CD8-positive, alpha-beta memory T cell (primary cell): ENCODE measurements at regions not wholly inside any gene's neighbourhood (a gene's known extent, or its start where the extent isn't known, plus 50 kb on each side); places are given as distances from the start of the nearest gene placed in this dataset.

Source experiments
- CTCF ChIA-PET: fragments of 350-600 bp; sonication (Branson Sonifier 250); formaldehyde crosslinking; loops from one replicate; lab custom pipeline; 2021; ENCODE audit warnings: antibody characterized with exemption; lab: Charles Lee
- POLR2A ChIA-PET: fragments of 350-600 bp; sonication (Branson Sonifier 250); formaldehyde crosslinking; loops from one replicate; lab custom pipeline; 2021; ENCODE audit warnings: antibody characterized with exemption; lab: Charles Lee
- DNase-seq, 5 donors: peaks; one replicate each; pipeline versions ENCODE4 v3.0.0 to v3.0.0-alpha.2; 2020 to 2022; ENCODE audit warnings: mixed read lengths in 1 of 5
- H3K27ac ChIP-seq: one replicate; pipeline ENCODE4 v1.7.0; 2013; ENCODE audit warnings: low read depth, mild to moderate bottlenecking, low read length, moderate library complexity
- H3K27me3 ChIP-seq: 2 replicates; pipeline ENCODE4 v1.7.0; 2013; ENCODE audit warnings: low read length, mild to moderate bottlenecking; ENCODE audit not compliant: insufficient read depth, poor library complexity, severe bottlenecking
- H3K36me3 ChIP-seq: 2 replicates; pipeline ENCODE4 v1.7.0; 2013; ENCODE audit warnings: mild to moderate bottlenecking, low read length, moderate library complexity; ENCODE audit not compliant: insufficient read depth
- H3K4me1 ChIP-seq: 2 replicates; pipeline ENCODE4 v1.7.0; 2013; ENCODE audit warnings: mild to moderate bottlenecking, low read length, moderate library complexity; ENCODE audit not compliant: insufficient read depth
- H3K4me3 ChIP-seq: 2 replicates; pipeline ENCODE4 v1.7.0; 2013; ENCODE audit warnings: mild to moderate bottlenecking, low read length
- H3K9me3 ChIP-seq: 2 replicates; pipeline ENCODE4 v1.7.0; 2013; ENCODE audit warnings: mild to moderate bottlenecking, low read length
- H3K27ac Mint-ChIP-seq, 8 donors: one replicate each; pipeline ENCODE4 v1.8.0; 2020 to 2021; ENCODE audit warnings: mixed read lengths in 8 of 8, mild to moderate bottlenecking in 6 of 8, inconsistent platforms in 3 of 8, moderate library complexity in 3 of 8
- H3K27me3 Mint-ChIP-seq, 2 donors: one replicate each; pipeline ENCODE4 v1.8.0; 2020 to 2021; ENCODE audit warnings: mixed read lengths in 2 of 2, mild to moderate bottlenecking in 1 of 2, moderate library complexity in 1 of 2
- H3K36me3 Mint-ChIP-seq, 3 donors: one replicate each; pipeline ENCODE4 v1.8.0; 2020 to 2021; ENCODE audit warnings: mixed read lengths in 3 of 3, inconsistent platforms in 1 of 3, mild to moderate bottlenecking in 1 of 3
- H3K4me1 Mint-ChIP-seq, 3 donors: one replicate each; pipeline ENCODE4 v1.8.0; 2020 to 2021; ENCODE audit warnings: mixed read lengths in 3 of 3, inconsistent platforms in 1 of 3, mild to moderate bottlenecking in 1 of 3
- H3K4me3 Mint-ChIP-seq, 7 donors: one replicate each; pipeline ENCODE4 v1.8.0; 2020 to 2021; ENCODE audit warnings: mixed read lengths in 7 of 7, mild to moderate bottlenecking in 6 of 7, moderate library complexity in 4 of 7, inconsistent platforms in 2 of 7
- H3K9me3 Mint-ChIP-seq, 5 donors: one replicate each; pipeline ENCODE4 v1.8.0; 2020 to 2022; ENCODE audit warnings: mixed read lengths in 5 of 5, mild to moderate bottlenecking in 3 of 5, moderate library complexity in 2 of 5, inconsistent platforms in 1 of 5

GRCh38 chr11:128193615-128194014, 393.7 kb downstream of the ETS1 start:
- Mint-ChIP-seq H3K27ac (peak overlapping the region in 5 of 8 donors; percentile 12 to 79 (median 38)), H3K4me3 (peak overlapping the region in 2 of 7 donors; percentile 24 to 54), H3K36me3 (no peaks in the 10 kb centered on the region), H3K4me1 (peaks cover 47 to 69% (median 56%) of the 10 kb centered on the region in 3 donors), H3K27me3 (no peaks in the 10 kb centered on the region), H3K9me3 (no peaks in the 10 kb centered on the region)
- DNase-seq: no peak
- H3K4me1 ChIP-seq: peaks cover 46% of the 10 kb centered on the region
- H3K36me3 ChIP-seq: no peaks in the 10 kb centered on the region
- H3K27ac ChIP-seq: no peak overlapping the region
- no peak overlapping the region for H3K4me3 ChIP-seq
- CTCF ChIA-PET: no interaction called here
- H3K27me3 ChIP-seq: no peaks in the 10 kb centered on the region
- POLR2A ChIA-PET: interaction anchor here (1.0 kb wide), 1 partner anchor 329 kb away, joined by 3 read pairs; no protein-coding TSS in a partner anchor
- H3K9me3 ChIP-seq: no peaks in the 10 kb centered on the region

DNA sequence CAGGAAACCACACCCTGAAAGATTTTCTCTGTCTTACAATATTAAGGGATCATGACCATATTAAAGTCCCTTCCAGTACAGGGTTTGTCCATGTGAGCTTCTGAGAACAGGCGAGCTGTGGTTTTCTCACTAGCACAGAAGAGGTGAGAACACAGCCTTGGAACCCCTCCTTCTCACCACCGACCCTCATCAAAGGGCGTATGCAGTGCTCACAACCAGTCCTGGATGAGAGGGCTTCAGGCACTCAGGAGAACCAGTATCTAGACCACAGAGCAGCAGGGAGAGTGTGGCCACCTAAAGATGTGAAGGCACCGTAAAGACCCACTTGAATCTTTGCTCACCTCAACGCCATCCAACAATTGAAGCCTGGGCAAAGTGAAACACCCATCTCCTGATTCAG, 397.0 kb downstream of the ETS1 start:
- Histone ChIP-seq H3K36me3 (no peaks in the 10 kb centered on the region), H3K27me3 (no peaks in the 10 kb centered on the region), H3K27ac (no peak overlapping the region), H3K9me3 (no peaks in the 10 kb centered on the region), H3K4me1 (peaks cover 44% of the 10 kb centered on the region), H3K4me3 (peak overlapping the region; percentile 19)
- Mint-ChIP-seq H3K9me3 (peaks cover 0 to 7% (median 1%) of the 10 kb centered on the region in 5 donors), H3K27me3 (no peaks in the 10 kb centered on the region), H3K36me3 (peaks cover 0 to 11% (median 3%) of the 10 kb centered on the region in 3 donors), H3K4me1 (peaks cover 44 to 61% (median 51%) of the 10 kb centered on the region in 3 donors), H3K27ac (peak overlapping the region; percentile 38 to 96 (median 91)), H3K4me3 (peak overlapping the region; percentile 14 to 87 (median 65))
- DNase-seq: peak in 4 of 5 donors; percentile 16 to 75 (median 53)
- POLR2A ChIA-PET: no interaction called here
- CTCF ChIA-PET: interaction anchor here (0.8 to 1.7 kb wide), 6 partner anchors 16 to 640 kb away, joined by 3 to 11 read pairs (median 4); no protein-coding TSS in a partner anchor

DNA sequence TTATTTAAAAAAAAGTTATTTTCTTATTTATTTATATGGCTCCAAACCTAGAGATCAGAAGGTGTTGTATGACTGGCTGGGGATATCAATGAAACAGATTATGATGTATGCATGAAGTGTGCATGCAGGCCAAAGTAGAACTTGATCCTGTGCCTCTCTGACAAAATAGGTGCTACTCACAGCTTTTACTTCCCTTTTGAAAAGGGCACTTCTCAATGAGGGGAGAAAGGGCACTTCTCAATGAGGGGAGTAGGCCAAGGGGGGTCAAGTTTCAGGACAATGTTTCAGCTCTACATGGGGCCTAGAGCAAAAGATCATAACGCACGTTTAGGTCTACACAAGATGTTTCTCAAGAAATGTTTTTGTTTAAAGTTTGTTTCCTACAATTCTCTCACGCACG, 397.5 kb downstream of the ETS1 start:
- H3K9me3 Mint-ChIP-seq: peaks cover 3 to 11% (median 4%) of the 10 kb centered on the region in 5 donors
- peaks cover 39 to 56% (median 46%) of the 10 kb centered on the region in 3 donors for H3K4me1 Mint-ChIP-seq
- peak overlapping the region; percentile 38 to 96 (median 91) for H3K27ac Mint-ChIP-seq
- Histone ChIP-seq H3K4me3 (peak overlapping the region; percentile 19), H3K4me1 (peaks cover 39% of the 10 kb centered on the region), H3K27ac (no peak overlapping the region), H3K27me3 (no peaks in the 10 kb centered on the region), H3K9me3 (no peaks in the 10 kb centered on the region), H3K36me3 (no peaks in the 10 kb centered on the region)
- DNase-seq: peak in 1 of 5 donors; percentile 4
- H3K27me3 Mint-ChIP-seq: no peaks in the 10 kb centered on the region
- H3K4me3 Mint-ChIP-seq: peak overlapping the region in 6 of 7 donors; percentile 46 to 87 (median 71)
- POLR2A ChIA-PET: no interaction called here
- peaks cover 0 to 16% (median 3%) of the 10 kb centered on the region in 3 donors for H3K36me3 Mint-ChIP-seq
- CTCF ChIA-PET: interaction anchor here (0.6 to 1.7 kb wide), 8 partner anchors 16 to 641 kb away, joined by 3 to 11 read pairs (median 4); no protein-coding TSS in a partner anchor

GRCh38 chr11:128188346-128189004, 398.9 kb downstream of the ETS1 start:
- Histone ChIP-seq H3K4me3 (no peak overlapping the region), H3K4me1 (peaks cover 26% of the 10 kb centered on the region), H3K9me3 (no peaks in the 10 kb centered on the region), H3K27me3 (no peaks in the 10 kb centered on the region), H3K27ac (no peak overlapping the region), H3K36me3 (no peaks in the 10 kb centered on the region)
- peaks cover 4 to 30% (median 7%) of the 10 kb centered on the region in 3 donors for H3K36me3 Mint-ChIP-seq
- H3K9me3 Mint-ChIP-seq: peaks cover 3 to 13% (median 4%) of the 10 kb centered on the region in 5 donors
- H3K27me3 Mint-ChIP-seq: peaks cover 0 to 2% of the 10 kb centered on the region in 2 donors
- peak overlapping the region in 4 of 8 donors; percentile 5 to 79 (median 55) for H3K27ac Mint-ChIP-seq
- H3K4me3 Mint-ChIP-seq: no peak overlapping the region
- DNase-seq: no peak
- POLR2A ChIA-PET: no interaction called here
- CTCF ChIA-PET: interaction anchor here (0.6 kb wide), 1 partner anchor 16 kb away, joined by 3 read pairs; no protein-coding TSS in a partner anchor
- H3K4me1 Mint-ChIP-seq: peaks cover 26 to 43% (median 32%) of the 10 kb centered on the region in 3 donors

DNA sequence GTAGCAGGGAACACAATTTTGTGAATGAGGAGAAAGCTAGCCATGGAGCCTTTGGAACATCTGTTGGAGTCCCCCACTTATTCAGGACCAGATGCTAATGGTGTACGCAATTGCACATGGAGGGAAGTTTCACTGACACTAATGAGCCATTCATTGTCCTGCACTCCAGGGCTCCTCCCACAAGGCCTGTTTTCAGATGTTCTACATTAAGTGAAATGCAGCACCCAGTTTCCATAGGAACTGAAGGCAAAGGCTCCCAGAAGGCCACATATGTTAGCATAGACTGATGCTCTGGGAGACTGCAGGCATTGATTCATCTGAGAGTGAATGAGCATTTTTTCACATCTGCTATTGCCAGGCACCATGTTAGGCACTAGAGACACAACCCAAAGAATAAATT, 399.5 kb downstream of the ETS1 start:
- H3K27ac Mint-ChIP-seq: peak overlapping the region in 5 of 8 donors; percentile 5 to 79 (median 55)
- H3K27ac ChIP-seq: no peak overlapping the region
- peaks cover 20% of the 10 kb centered on the region for H3K4me1 ChIP-seq
- peaks cover 3 to 13% (median 4%) of the 10 kb centered on the region in 5 donors for H3K9me3 Mint-ChIP-seq
- H3K4me3 ChIP-seq: no peak overlapping the region
- no peak overlapping the region for H3K4me3 Mint-ChIP-seq
- no peak for DNase-seq
- POLR2A ChIA-PET: no interaction called here
- peaks cover 0 to 2% of the 10 kb centered on the region in 2 donors for H3K27me3 Mint-ChIP-seq
- CTCF ChIA-PET: interaction anchor here (0.6 kb wide), 1 partner anchor 16 kb away, joined by 3 read pairs; no protein-coding TSS in a partner anchor
- H3K4me1 Mint-ChIP-seq: peaks cover 24 to 36% (median 30%) of the 10 kb centered on the region in 3 donors
- H3K9me3 ChIP-seq: no peaks in the 10 kb centered on the region
- no peaks in the 10 kb centered on the region for H3K27me3 ChIP-seq
- no peaks in the 10 kb centered on the region for H3K36me3 ChIP-seq
- peaks cover 4 to 33% (median 7%) of the 10 kb centered on the region in 3 donors for H3K36me3 Mint-ChIP-seq

GRCh38 chr11:128187377-128187776, 400.0 kb downstream of the ETS1 start:
- DNase-seq: no peak
- H3K4me1 Mint-ChIP-seq: peaks cover 24 to 34% (median 27%) of the 10 kb centered on the region in 3 donors
- POLR2A ChIA-PET: no interaction called here
- peaks cover 4 to 33% (median 7%) of the 10 kb centered on the region in 3 donors for H3K36me3 Mint-ChIP-seq
- Histone ChIP-seq H3K36me3 (no peaks in the 10 kb centered on the region), H3K27me3 (no peaks in the 10 kb centered on the region), H3K9me3 (no peaks in the 10 kb centered on the region), H3K27ac (no peak overlapping the region), H3K4me1 (peaks cover 19% of the 10 kb centered on the region), H3K4me3 (no peak overlapping the region)
- H3K9me3 Mint-ChIP-seq: peaks cover 3 to 13% (median 4%) of the 10 kb centered on the region in 5 donors
- peaks cover 0 to 2% of the 10 kb centered on the region in 2 donors for H3K27me3 Mint-ChIP-seq
- peak overlapping the region in 1 of 8 donors; percentile 55 for H3K27ac Mint-ChIP-seq
- no peak overlapping the region for H3K4me3 Mint-ChIP-seq
- CTCF ChIA-PET: no interaction called here

DNA sequence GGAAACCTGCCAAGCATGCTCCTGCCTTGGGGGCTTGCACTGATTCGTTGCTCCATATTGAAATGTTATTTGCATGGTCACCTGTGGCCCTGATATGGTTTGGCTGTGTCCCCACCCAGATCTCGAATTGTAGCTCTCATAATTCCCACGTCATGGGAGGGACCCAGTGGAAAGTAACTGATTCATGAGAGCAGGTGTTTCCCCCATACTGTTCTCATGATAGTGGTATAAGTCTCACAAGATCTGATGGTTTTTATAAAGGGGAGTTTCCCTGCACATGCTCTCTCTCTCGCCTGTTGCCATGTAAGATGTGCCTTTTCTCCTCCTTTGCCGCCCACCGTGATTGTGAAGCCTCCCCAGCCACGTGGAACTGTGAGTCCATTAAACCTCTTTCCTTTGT, 402.4 kb downstream of the ETS1 start:
- Histone ChIP-seq H3K4me1 (peaks cover 3% of the 10 kb centered on the region), H3K27me3 (no peaks in the 10 kb centered on the region), H3K36me3 (no peaks in the 10 kb centered on the region), H3K27ac (no peak overlapping the region), H3K9me3 (no peaks in the 10 kb centered on the region), H3K4me3 (no peak overlapping the region)
- ChIA-PET POLR2A (no interaction called here), CTCF (no interaction called here)
- no peak overlapping the region for H3K4me3 Mint-ChIP-seq
- H3K27ac Mint-ChIP-seq: peak overlapping the region in 1 of 8 donors; percentile 18
- peaks cover 9 to 16% (median 15%) of the 10 kb centered on the region in 3 donors for H3K4me1 Mint-ChIP-seq
- H3K27me3 Mint-ChIP-seq: peaks cover 0 to 2% of the 10 kb centered on the region in 2 donors
- H3K36me3 Mint-ChIP-seq: peaks cover 6 to 33% (median 7%) of the 10 kb centered on the region in 3 donors
- no peak for DNase-seq
- H3K9me3 Mint-ChIP-seq: peaks cover 3 to 13% (median 4%) of the 10 kb centered on the region in 5 donors

DNA sequence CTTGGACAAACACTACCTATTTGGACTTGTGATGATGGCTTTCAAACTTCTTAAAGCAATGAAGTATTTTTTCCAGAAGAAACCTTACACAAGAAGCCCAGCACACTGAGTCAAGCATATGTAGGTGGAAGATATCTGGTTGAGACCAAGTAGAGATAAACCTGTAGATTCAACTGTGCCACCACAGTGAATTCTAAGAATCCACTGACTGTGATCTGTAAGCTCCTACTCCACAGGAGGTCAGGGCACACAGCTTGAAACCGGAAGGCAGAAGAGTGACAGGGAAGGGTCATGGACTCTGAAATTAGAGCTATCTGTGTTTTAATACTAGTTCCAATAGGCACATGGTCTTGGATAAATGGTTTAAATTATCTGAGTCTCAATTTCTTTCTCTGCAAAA, 404.5 kb downstream of the ETS1 start:
- H3K36me3 ChIP-seq: no peaks in the 10 kb centered on the region
- Mint-ChIP-seq H3K4me1 (peaks cover 0 to 11% (median 5%) of the 10 kb centered on the region in 3 donors), H3K9me3 (peaks cover 3 to 13% (median 4%) of the 10 kb centered on the region in 5 donors), H3K27me3 (peaks cover 0 to 2% of the 10 kb centered on the region in 2 donors), H3K36me3 (peaks cover 6 to 38% (median 7%) of the 10 kb centered on the region in 3 donors), H3K27ac (peak overlapping the region in 1 of 8 donors; percentile 1), H3K4me3 (no peak overlapping the region)
- no peaks in the 10 kb centered on the region for H3K9me3 ChIP-seq
- ChIA-PET POLR2A (interaction anchor here (1.0 kb wide), 1 partner anchor 282 kb away, joined by 4 read pairs; no protein-coding TSS in a partner anchor), CTCF (interaction anchor here (1.0 kb wide), 1 partner anchor 648 kb away, joined by 3 read pairs; no protein-coding TSS in a partner anchor)
- no peaks in the 10 kb centered on the region for H3K4me1 ChIP-seq
- DNase-seq: no peak
- H3K27me3 ChIP-seq: no peaks in the 10 kb centered on the region
- H3K4me3 ChIP-seq: no peak overlapping the region
- no peak overlapping the region for H3K27ac ChIP-seq
